ENCODE measurements at regions not wholly inside any gene's neighbourhood (a gene's known extent, or its start where the extent isn't known, plus 50 kb on each side); places are given as distances from the start of the nearest gene placed in this dataset.

- Histone ChIP-seq H3K27ac (ENCODE audit: extremely low read length, insufficient read depth, low read length) (no peak overlapping the region), H3K9me3 (ENCODE audit: low read length) (no peaks in the 10 kb centered on the region), H3K36me3 (replicated peaks in 1 of 2; ENCODE audit: control insufficient read depth in 1 of 2, insufficient read depth in 2 of 2, low read length in 2 of 2) (no peaks in the 10 kb centered on the region), H3K9ac (ENCODE audit: insufficient read depth, low read depth, low read length) (no peak overlapping the region), H3K79me2 (ENCODE audit: insufficient read depth, low read length) (no peaks in the 10 kb centered on the region), H3K27me3 (ENCODE audit: control insufficient read depth in 1 of 2, insufficient read depth in 2 of 2, low read length in 2 of 2) (peaks cover 2 to 5% of the 10 kb centered on the region in 2 experiments; a peak in 3 of 5 replicates), H2AFZ (ENCODE audit: low read length) (no peak overlapping the region), H3K4me1 (ENCODE audit: insufficient read depth, low read length) (no peaks in the 10 kb centered on the region), H3K4me2 (ENCODE audit: low read depth, low read length) (no peak overlapping the region), H4K20me1 (ENCODE audit: insufficient read depth, low read length) (no peaks in the 10 kb centered on the region), H3K4me3 (replicated peaks in 1 of 3; ENCODE audit: insufficient read depth in 1 of 3, low read depth in 2 of 3, low read length in 3 of 3) (no peak overlapping the region)
- no peak for DNase-seq (ENCODE audit: low spot score)
- in situ Hi-C loops (cut with HindIII; ENCODE audit: extremely low pct_ligation_motif_present, low pct_unique_long_range_greater_than_20kb) (no loop called here), intact Hi-C loops (cut with micrococcal nuclease; ENCODE audit: unreplicated experiment) (no loop called here)
- POLR2A ChIA-PET, result no interaction called here
- WGBS (ENCODE audit: low lambda C conversion rate), result 0% methylated on average over 1 of the region's 1 CpG
- FAIRE-seq, result no peak
- no peak for ATAC-seq
- CTCF ChIA-PET (ENCODE audit: low intra/inter-chr PET ratio, low total read pairs), result no interaction called here
- no TSS peak for BruUV-seq (replicated peaks)
- TF ChIP-seq TARDBP (CRISPR knock-in tag; IDR thresholded peaks at IDR 0.05) (no peak), KLF13 (CRISPR knock-in tag; IDR thresholded peaks at IDR 0.05) (no peak), PTBP1 (IDR thresholded peaks at IDR 0.05; ENCODE audit: low read depth, low read length, poor library complexity, severe bottlenecking) (no peak), FOXM1 (CRISPR knock-in tag; IDR thresholded peaks at IDR 0.05) (no peak), ZNF414 (CRISPR knock-in tag; IDR thresholded peaks at IDR 0.05) (no peak), MAFK (conservative IDR thresholded peaks at IDR 0.05 in 1 of 2, IDR thresholded peaks at IDR 0.05 in 1 of 2; ENCODE audit: low read length in 2 of 2) (no peak), PHB2 (IDR thresholded peaks at IDR 0.05; ENCODE audit: partially characterized antibody) (no peak), NFRKB (IDR thresholded peaks at IDR 0.05) (no peak)
These were observed 110.3 kb upstream of the IPO5 start for GRCh38 chr13:97843189-97843588.

GRCh38 chr13:97844151-97844550, 109.3 kb upstream of the IPO5 start:
- Histone ChIP-seq H3K79me2 (ENCODE audit: insufficient read depth, low read length) (no peaks in the 10 kb centered on the region), H4K20me1 (ENCODE audit: insufficient read depth, low read length) (no peaks in the 10 kb centered on the region), H3K4me2 (ENCODE audit: low read depth, low read length) (no peak overlapping the region), H3K36me3 (replicated peaks in 1 of 2; ENCODE audit: control insufficient read depth in 1 of 2, insufficient read depth in 2 of 2, low read length in 2 of 2) (no peaks in the 10 kb centered on the region), H3K9ac (ENCODE audit: insufficient read depth, low read depth, low read length) (no peak overlapping the region), H3K9me3 (ENCODE audit: low read length) (no peaks in the 10 kb centered on the region), H2AFZ (ENCODE audit: low read length) (no peak overlapping the region), H3K27me3 (ENCODE audit: control insufficient read depth in 1 of 2, insufficient read depth in 2 of 2, low read length in 2 of 2) (peaks cover 2 to 5% of the 10 kb centered on the region in 2 experiments; a peak in 3 of 5 replicates), H3K27ac (ENCODE audit: extremely low read length, insufficient read depth, low read length) (no peak overlapping the region), H3K4me1 (ENCODE audit: insufficient read depth, low read length) (no peaks in the 10 kb centered on the region), H3K4me3 (replicated peaks in 1 of 3; ENCODE audit: insufficient read depth in 1 of 3, low read depth in 2 of 3, low read length in 3 of 3) (no peak overlapping the region)
- no peak for TF ChIP-seq ADNP (CRISPR knock-in tag; IDR thresholded peaks at IDR 0.05)
- TF ChIP-seq ZNF121 (CRISPR knock-in tag; IDR thresholded peaks at IDR 0.05), result no peak
- no peak for TF ChIP-seq EHMT2 (IDR thresholded peaks at IDR 0.05; ENCODE audit: borderline replicate concordance, low read depth, low read length)
- TF ChIP-seq RFX5 (IDR thresholded peaks at IDR 0.05; ENCODE audit: low read depth, low read length), result no peak
- no peak for TF ChIP-seq SETDB1 (CRISPR knock-in tag; IDR thresholded peaks at IDR 0.05; ENCODE audit: borderline replicate concordance)
- TF ChIP-seq TCF7L2 (IDR thresholded peaks at IDR 0.05; ENCODE audit: low read depth, low read length), result no peak
- no peak for TF ChIP-seq ZNF761 (CRISPR knock-in tag; conservative IDR thresholded peaks at IDR 0.05)
- TF ChIP-seq SOX5 (CRISPR knock-in tag; IDR thresholded peaks at IDR 0.05; ENCODE audit: borderline replicate concordance), result no peak
- TF ChIP-seq ZNF644 (CRISPR knock-in tag; IDR thresholded peaks at IDR 0.05; ENCODE audit: low read depth), result no peak
- TF ChIP-seq NAIF1 (CRISPR knock-in tag; IDR thresholded peaks at IDR 0.05; ENCODE audit: borderline replicate concordance), result no peak
- no peak for TF ChIP-seq SUZ12 (IDR thresholded peaks at IDR 0.05; ENCODE audit: low read depth, low read length)
- TF ChIP-seq ZNF235 (CRISPR knock-in tag; IDR thresholded peaks at IDR 0.05; ENCODE audit: borderline replicate concordance), result no peak
- TF ChIP-seq, protein P1, sequence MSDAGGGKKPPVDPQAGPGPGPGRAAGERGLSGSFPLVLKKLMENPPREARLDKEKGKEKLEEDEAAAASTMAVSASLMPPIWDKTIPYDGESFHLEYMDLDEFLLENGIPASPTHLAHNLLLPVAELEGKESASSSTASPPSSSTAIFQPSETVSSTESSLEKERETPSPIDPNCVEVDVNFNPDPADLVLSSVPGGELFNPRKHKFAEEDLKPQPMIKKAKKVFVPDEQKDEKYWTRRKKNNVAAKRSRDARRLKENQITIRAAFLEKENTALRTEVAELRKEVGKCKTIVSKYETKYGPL (CRISPR knock-in tag; IDR thresholded peaks at IDR 0.05), result no peak
- no peak for TF ChIP-seq ZNF563 (CRISPR knock-in tag; IDR thresholded peaks at IDR 0.05)
- TF ChIP-seq CEBPB (IDR thresholded peaks at IDR 0.05; ENCODE audit: borderline replicate concordance, low read depth, low read length), result no peak
- no peak for ATAC-seq
- no TSS peak for BruUV-seq (replicated peaks)
- DNase-seq (ENCODE audit: low spot score), result no peak
- ChIA-PET POLR2A (no interaction called here), CTCF (ENCODE audit: low intra/inter-chr PET ratio, low total read pairs) (no interaction called here)
- intact Hi-C loops (cut with micrococcal nuclease; ENCODE audit: unreplicated experiment), result no loop called here
- WGBS (ENCODE audit: low lambda C conversion rate), result 7% methylated on average over 5 of the region's 5 CpGs
- in situ Hi-C loops (cut with HindIII; ENCODE audit: extremely low pct_ligation_motif_present, low pct_unique_long_range_greater_than_20kb), result no loop called here
- no peak for FAIRE-seq
